Mammary epithelial cell (primary cell): ENCODE measurements at regions not wholly inside any gene's neighbourhood (a gene's known extent, or its start where the extent isn't known, plus 50 kb on each side); places are given as distances from the start of the nearest gene placed in this dataset.

Experiments
- EZH2 ChIP-seq: IDR thresholded peaks from 2 replicates; pipeline ENCODE4 v1.6.1; 2012; ENCODE audit warnings: low read length, inconsistent platforms, borderline replicate concordance
- TF ChIP-seq, protein P1 (sequence below), 2 donors: IDR thresholded peaks in 1 of 2; conservative IDR thresholded peaks in 1 of 2; 2 replicates each; pipeline ENCODE4 v1.5.1; 2011 to 2012; ENCODE audit warnings: inconsistent platforms in 2 of 2, low read length in 2 of 2, mild to moderate bottlenecking in 2 of 2, control low read depth in 1 of 2, low read depth in 1 of 2; ENCODE audit not compliant: insufficient read depth in 1 of 2; ENCODE audit errors: extremely low read depth in 1 of 2

DNA sequence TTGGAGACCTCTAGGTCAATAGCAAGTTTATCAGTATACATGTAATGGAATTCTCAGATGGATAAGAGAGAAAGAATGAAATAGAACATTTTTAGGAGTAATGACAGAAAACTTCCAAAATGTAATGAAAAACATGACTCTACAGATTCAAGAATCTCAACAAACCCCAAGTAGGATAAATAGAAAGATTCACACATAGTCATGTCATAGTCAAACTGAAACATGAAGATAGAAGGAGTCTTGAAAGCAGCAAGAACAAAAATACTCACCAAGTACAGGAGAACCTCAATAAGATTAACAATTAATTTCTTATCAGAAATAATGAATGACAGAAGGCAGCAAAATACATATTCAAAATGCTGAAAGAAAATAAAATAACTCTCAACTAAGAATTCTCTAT is 164.5 kb downstream of the SPATA31D1 start:
- TF ChIP-seq, protein P1, sequence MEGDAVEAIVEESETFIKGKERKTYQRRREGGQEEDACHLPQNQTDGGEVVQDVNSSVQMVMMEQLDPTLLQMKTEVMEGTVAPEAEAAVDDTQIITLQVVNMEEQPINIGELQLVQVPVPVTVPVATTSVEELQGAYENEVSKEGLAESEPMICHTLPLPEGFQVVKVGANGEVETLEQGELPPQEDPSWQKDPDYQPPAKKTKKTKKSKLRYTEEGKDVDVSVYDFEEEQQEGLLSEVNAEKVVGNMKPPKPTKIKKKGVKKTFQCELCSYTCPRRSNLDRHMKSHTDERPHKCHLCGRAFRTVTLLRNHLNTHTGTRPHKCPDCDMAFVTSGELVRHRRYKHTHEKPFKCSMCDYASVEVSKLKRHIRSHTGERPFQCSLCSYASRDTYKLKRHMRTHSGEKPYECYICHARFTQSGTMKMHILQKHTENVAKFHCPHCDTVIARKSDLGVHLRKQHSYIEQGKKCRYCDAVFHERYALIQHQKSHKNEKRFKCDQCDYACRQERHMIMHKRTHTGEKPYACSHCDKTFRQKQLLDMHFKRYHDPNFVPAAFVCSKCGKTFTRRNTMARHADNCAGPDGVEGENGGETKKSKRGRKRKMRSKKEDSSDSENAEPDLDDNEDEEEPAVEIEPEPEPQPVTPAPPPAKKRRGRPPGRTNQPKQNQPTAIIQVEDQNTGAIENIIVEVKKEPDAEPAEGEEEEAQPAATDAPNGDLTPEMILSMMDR (conservative IDR thresholded peaks at IDR 0.05 in 1 of 2, IDR thresholded peaks at IDR 0.05 in 1 of 2; ENCODE audit: extremely low read depth in 1 of 2, insufficient read depth in 1 of 2, low read depth in 1 of 2, low read length in 2 of 2): no peak
- no peak for TF ChIP-seq EZH2
